H1 (cell line): ENCODE measurements at regions not wholly inside any gene's neighbourhood (a gene's known extent, or its start where the extent isn't known, plus 50 kb on each side); places are given as distances from the start of the nearest gene placed in this dataset.
"Not testable (repeated sequence)": the region's sequence is repeated elsewhere in the genome, so short reads cannot be mapped to it uniquely, and the experiment has no call there.

Experiments
- CTCF ChIA-PET: fragments of 300-600 bp; sonication (Branson Sonifier 250); formaldehyde crosslinking; loops from one replicate; lab custom pipeline; 2021; ENCODE audit not compliant: partially characterized antibody; lab: Charles Lee
- POLR2A ChIA-PET: fragments of 300-600 bp; sonication (Branson Sonifier 250); formaldehyde crosslinking; loops from one replicate; lab custom pipeline; 2021; ENCODE audit warnings: inconsistent platforms; ENCODE audit not compliant: partially characterized antibody; lab: Charles Lee
- DNase-seq, 2 experiments: peaks; one replicate each; pipeline versions ENCODE4 v3.0.0 to v3.0.0-alpha.2; 2010 to 2022; ENCODE audit warnings: low spot score in 2 of 2, low read depth in 1 of 2, mixed read lengths in 1 of 2
- FAIRE-seq: peaks from 2 replicates; lab custom pipeline; 2011; peaks lifted over from hg19 to GRCh38; lab: Jason Lieb, UNC
- H2AFZ ChIP-seq: 2 replicates; pipeline ENCODE4 v1.8.1; 2012; ENCODE audit warnings: low read length, inconsistent platforms
- H2AK5ac ChIP-seq: 2 replicates; pipeline ENCODE4 v1.6.1; 2013; ENCODE audit warnings: low read depth, low read length
- H2BK120ac ChIP-seq: replicated peaks from 2 replicates; pipeline ENCODE3; 2013; ENCODE audit warnings: low read depth, low read length, inconsistent platforms
- H2BK12ac ChIP-seq: 2 replicates; pipeline ENCODE4 v1.6.1; 2013; ENCODE audit warnings: low read depth, low read length
- H2BK15ac ChIP-seq: 2 replicates; pipeline ENCODE4 v1.6.1; 2013; ENCODE audit warnings: low read length
- H2BK20ac ChIP-seq: 2 replicates; pipeline ENCODE4 v1.6.1; 2013; ENCODE audit warnings: low read length
- H2BK5ac ChIP-seq: 2 replicates; pipeline ENCODE4 v1.6.1; 2013; ENCODE audit warnings: low read depth, low read length
- H3K14ac ChIP-seq: 2 replicates; pipeline ENCODE4 v1.6.1; 2013; ENCODE audit warnings: inconsistent platforms; ENCODE audit not compliant: insufficient read length
- H3K18ac ChIP-seq: 2 replicates; pipeline ENCODE4 v1.6.1; 2013; ENCODE audit warnings: low read length; ENCODE audit errors: extremely low read depth
- H3K23ac ChIP-seq: 2 replicates; pipeline ENCODE4 v1.6.1; 2013; ENCODE audit warnings: inconsistent platforms; ENCODE audit not compliant: insufficient read length
- H3K23me2 ChIP-seq: 2 replicates; pipeline ENCODE4 v1.6.1; 2013; ENCODE audit warnings: low read depth, low read length
- H3K27ac ChIP-seq: 2 replicates; pipeline ENCODE4 v1.6.1; 2011; ENCODE audit warnings: low read depth, low read length, inconsistent platforms
- H3K27me3 ChIP-seq, 4 experiments: replicated peaks in 1 of 4; 1 replicate in 1 of 4; 2 replicates in 3 of 4; pipeline versions ENCODE4 v1.6.1 to v1.8.1; 2011 to 2013; ENCODE audit warnings: low read length in 3 of 4, mild to moderate bottlenecking in 3 of 4, inconsistent platforms in 2 of 4, mixed read lengths in 2 of 4, moderate library complexity in 1 of 4; ENCODE audit not compliant: control insufficient read depth in 3 of 4, insufficient read depth in 3 of 4; ENCODE audit errors: extremely low read depth in 1 of 4
- H3K36me3 ChIP-seq, 4 experiments: 2 replicates each; pipeline versions ENCODE4 v1.6.1 to v1.8.1; 2011 to 2013; ENCODE audit warnings: mild to moderate bottlenecking in 4 of 4, low read length in 3 of 4, moderate library complexity in 2 of 4, control low read depth in 1 of 4, inconsistent platforms in 1 of 4; ENCODE audit not compliant: insufficient read depth in 4 of 4, control insufficient read depth in 2 of 4
- H3K4ac ChIP-seq: replicated peaks from 2 replicates; pipeline ENCODE3; 2013; ENCODE audit warnings: low read length, low read depth, mixed read lengths, inconsistent platforms; ENCODE audit not compliant: insufficient read length
- H3K4me1 ChIP-seq, 4 experiments: replicated peaks in 1 of 4; 1 replicate in 1 of 4; 2 replicates in 3 of 4; pipeline versions ENCODE4 v1.6.1 to v1.8.1; 2011 to 2013; ENCODE audit warnings: low read length in 3 of 4, inconsistent platforms in 2 of 4, mixed read lengths in 1 of 4; ENCODE audit not compliant: insufficient read depth in 4 of 4, control insufficient read depth in 3 of 4
- H3K4me2 ChIP-seq, 2 experiments: 2 replicates each; pipeline versions ENCODE4 v1.6.1 to v1.8.1; 2011 to 2013; ENCODE audit warnings: low read depth in 2 of 2, low read length in 2 of 2, control low read depth in 1 of 2, inconsistent platforms in 1 of 2, mild to moderate bottlenecking in 1 of 2; ENCODE audit not compliant: insufficient read depth in 1 of 2
- H3K4me3 ChIP-seq, 4 experiments: fragments of 200-600, 300-600 bp in 1 of 4; sonication (generic), shearing (Covaris generic), sonication (Bioruptor Twin) in 1 of 4; 2 replicates each; pipeline versions ENCODE4 v1.5.1 to v1.8.1; 2011 to 2016; ENCODE audit warnings: low read length in 4 of 4, low read depth in 3 of 4, control low read depth in 2 of 4, inconsistent platforms in 2 of 4, mild to moderate bottlenecking in 2 of 4, mixed read lengths in 1 of 4, moderate library complexity in 1 of 4; ENCODE audit not compliant: insufficient read depth in 2 of 4; ENCODE audit errors: extremely low read depth in 1 of 4
- H3K56ac ChIP-seq: replicated peaks from 2 replicates; pipeline ENCODE3; 2013; ENCODE audit warnings: low read depth, mild to moderate bottlenecking, mixed read lengths, low read length, inconsistent platforms; ENCODE audit not compliant: insufficient read length
- H3K79me1 ChIP-seq: 2 replicates; pipeline ENCODE4 v1.6.1; 2013; ENCODE audit warnings: low read depth, low read length, control low read depth
- H3K79me2 ChIP-seq, 2 experiments: 2 replicates each; pipeline versions ENCODE4 v1.6.1 to v1.8.1; 2012 to 2013; ENCODE audit warnings: low read length in 2 of 2, mild to moderate bottlenecking in 2 of 2, inconsistent platforms in 1 of 2; ENCODE audit not compliant: insufficient read depth in 2 of 2, control insufficient read depth in 1 of 2
- H3K9ac ChIP-seq, 4 experiments: replicated peaks in 1 of 4; 1 replicate in 1 of 4; 2 replicates in 3 of 4; pipeline versions ENCODE4 v1.6.1 to v1.8.1; 2011 to 2013; ENCODE audit warnings: low read depth in 3 of 4, low read length in 3 of 4, control low read depth in 2 of 4, mild to moderate bottlenecking in 2 of 4, moderate library complexity in 2 of 4, inconsistent platforms in 1 of 4; ENCODE audit errors: extremely low read depth in 1 of 4
- H3K9me3 ChIP-seq, 2 experiments: 2 replicates each; pipeline versions ENCODE4 v1.6.1 to v1.8.1; 2012 to 2013; ENCODE audit warnings: mild to moderate bottlenecking in 2 of 2, moderate library complexity in 2 of 2, control low read depth in 1 of 2, inconsistent platforms in 1 of 2, low read depth in 1 of 2, low read length in 1 of 2, mixed read lengths in 1 of 2; ENCODE audit not compliant: insufficient read depth in 2 of 2
- H4K20me1 ChIP-seq, 2 experiments: replicated peaks in 1 of 2; 2 replicates each; pipeline versions ENCODE3 to v1.8.1; 2011 to 2013; ENCODE audit warnings: inconsistent platforms in 2 of 2, low read length in 2 of 2, mild to moderate bottlenecking in 1 of 2; ENCODE audit not compliant: insufficient read depth in 2 of 2, control insufficient read depth in 1 of 2
- H4K5ac ChIP-seq: 2 replicates; pipeline ENCODE4 v1.6.1; 2013; ENCODE audit warnings: low read length, low read depth, mixed read lengths, inconsistent platforms; ENCODE audit not compliant: insufficient read length
- H4K8ac ChIP-seq: 2 replicates; pipeline ENCODE4 v1.8.0; 2013; ENCODE audit warnings: mild to moderate bottlenecking, moderate library complexity, low read length, inconsistent platforms; ENCODE audit not compliant: insufficient read depth; ENCODE audit errors: extremely low read depth
- H4K91ac ChIP-seq: replicated peaks from 2 replicates; pipeline ENCODE3; 2013; ENCODE audit warnings: low read length, mixed read lengths, inconsistent platforms; ENCODE audit not compliant: insufficient read length
- BRCA1 ChIP-seq: IDR thresholded peaks from 2 replicates; pipeline ENCODE4 v1.6.1; 2012; ENCODE audit warnings: low read depth, low read length, improper control_type of control experiment
- CBX5 ChIP-seq: fragments of 300-800, 300-1000 bp; sonication (generic); IDR thresholded peaks from 2 replicates; pipeline ENCODE4 v1.7.1; 2016; ENCODE audit warnings: antibody characterized with exemption, low read length, low read depth
- CHD2 ChIP-seq: IDR thresholded peaks from 2 replicates; pipeline ENCODE4 v1.6.1; 2012; ENCODE audit warnings: low read length, improper control_type of control experiment
- GABPA ChIP-seq: IDR thresholded peaks from 2 replicates; pipeline ENCODE4 v1.6.1; 2011; ENCODE audit warnings: mild to moderate bottlenecking, low read length, moderate library complexity, borderline replicate concordance; ENCODE audit not compliant: insufficient read depth
- JUN ChIP-seq: IDR thresholded peaks from 2 replicates; pipeline ENCODE4 v1.6.1; 2011; ENCODE audit warnings: low read depth, mild to moderate bottlenecking, improper control_type of control experiment, low read length
- TEAD4 ChIP-seq: IDR thresholded peaks from 2 replicates; pipeline ENCODE4 v1.6.1; 2012; ENCODE audit warnings: low read depth, low read length, inconsistent platforms, mixed read lengths
- WGBS, 2 experiments: shearing (Covaris generic) in 1 of 2; methylation state at CpG; one replicate each; pipeline versions ENCODE4 v1.1.6 to v1.1.7; 2013 to 2015; ENCODE audit warnings: low lambda C conversion rate in 2 of 2, mixed read lengths in 2 of 2, inconsistent platforms in 1 of 2, low coverage in 1 of 2, missing lambda C conversion rate in 1 of 2; ENCODE audit not compliant: insufficient replicate concordance in 2 of 2, insufficient coverage in 1 of 2, insufficient read length in 1 of 2; ENCODE audit errors: extremely low coverage in 1 of 2, missing lambda C conversion rate in 1 of 2; 5-methylcytosine and 5-hydroxymethylcytosine counted together

- TF ChIP-seq GABPA (no peak), TEAD4 (no peak), CBX5 (no peak), BRCA1 (no peak), JUN (no peak), CHD2 (no peak)
Measured at GRCh38 chr7:13130321-13130720, 442.9 kb downstream of the ARL4A start (continued).

DNA sequence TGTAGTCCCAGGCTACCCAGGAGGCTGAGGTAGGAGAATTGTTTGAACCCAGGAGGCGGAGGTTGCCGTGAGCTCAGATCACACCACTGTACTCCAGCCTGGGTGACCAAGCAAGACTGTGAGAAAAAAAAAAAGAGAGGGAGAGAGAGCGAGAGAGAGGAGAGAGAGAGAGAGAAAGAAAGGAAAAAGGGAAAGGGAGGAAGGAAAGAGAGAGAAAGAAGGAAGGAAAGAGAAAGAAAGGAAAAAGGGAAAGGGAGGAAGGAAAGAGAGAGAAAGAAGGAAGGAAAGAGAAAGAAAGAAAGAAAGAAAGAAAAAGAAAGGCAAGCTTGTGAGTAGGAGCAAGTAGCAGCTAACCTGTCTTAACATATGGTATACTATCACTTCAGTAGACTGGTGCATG lies 443.5 kb downstream of the ARL4A start:
- H3K56ac ChIP-seq, H3K4me3 ChIP-seq, H3K79me2 ChIP-seq, H3K27ac ChIP-seq, POLR2A ChIA-PET, H4K91ac ChIP-seq, H2AK5ac ChIP-seq, H3K36me3 ChIP-seq, H3K14ac ChIP-seq, H2AFZ ChIP-seq, H3K23me2 ChIP-seq, FAIRE-seq, DNase-seq, H4K8ac ChIP-seq, H3K27me3 ChIP-seq, H3K79me1 ChIP-seq, H2BK5ac ChIP-seq, H4K5ac ChIP-seq, H4K20me1 ChIP-seq, H2BK120ac ChIP-seq, H3K9me3 ChIP-seq, H3K23ac ChIP-seq, H2BK20ac ChIP-seq, H3K4me1 ChIP-seq, H2BK12ac ChIP-seq, H3K4me2 ChIP-seq, H3K4ac ChIP-seq, H3K18ac ChIP-seq, H3K9ac ChIP-seq, H2BK15ac ChIP-seq: not testable (repeated sequence)
- CTCF ChIA-PET = interaction anchor here (0.8 to 2.9 kb wide), 2 partner anchors 13 to 445 kb away, joined by 3 to 14 read pairs; no protein-coding TSS in a partner anchor
- 83% methylated on average over 3 of the region's 3 CpGs; no CpG with 5 or more reads in 1 of the 2 experiments for WGBS, 2 experiments
